ENCODE measurements at regions not wholly inside any gene's neighbourhood (a gene's known extent, or its start where the extent isn't known, plus 50 kb on each side); places are given as distances from the start of the nearest gene placed in this dataset.

DNA sequence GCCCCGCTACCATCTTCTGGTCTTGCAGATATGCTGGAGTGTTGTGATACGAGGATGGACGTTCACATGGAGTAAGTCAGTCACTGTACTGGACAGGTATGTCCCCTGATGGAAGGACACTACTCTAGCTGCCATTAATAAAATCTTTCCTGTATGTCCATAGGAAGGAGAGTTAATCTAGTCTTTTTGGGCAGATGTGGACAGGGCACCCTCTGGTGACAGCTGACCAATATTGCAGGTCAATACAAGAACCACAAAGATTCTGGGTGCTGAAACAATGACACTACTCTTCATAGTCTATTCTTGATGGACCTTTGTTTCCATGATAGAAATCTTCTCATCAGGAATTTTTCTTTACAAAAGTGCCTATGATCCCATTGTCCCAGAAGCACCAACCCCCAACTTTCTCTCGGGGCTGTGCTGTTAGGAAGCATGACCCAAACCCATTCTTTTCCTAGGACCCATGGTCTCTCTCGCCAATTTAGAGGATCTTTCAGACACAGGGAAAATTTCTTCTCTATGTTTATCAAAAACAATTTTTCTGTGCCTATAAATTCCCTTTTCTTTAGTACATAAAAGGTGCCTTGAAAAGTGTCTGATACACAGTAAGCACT, 376.9 kb downstream of the DTWD2 start:
- TF ChIP-seq, protein P1, sequence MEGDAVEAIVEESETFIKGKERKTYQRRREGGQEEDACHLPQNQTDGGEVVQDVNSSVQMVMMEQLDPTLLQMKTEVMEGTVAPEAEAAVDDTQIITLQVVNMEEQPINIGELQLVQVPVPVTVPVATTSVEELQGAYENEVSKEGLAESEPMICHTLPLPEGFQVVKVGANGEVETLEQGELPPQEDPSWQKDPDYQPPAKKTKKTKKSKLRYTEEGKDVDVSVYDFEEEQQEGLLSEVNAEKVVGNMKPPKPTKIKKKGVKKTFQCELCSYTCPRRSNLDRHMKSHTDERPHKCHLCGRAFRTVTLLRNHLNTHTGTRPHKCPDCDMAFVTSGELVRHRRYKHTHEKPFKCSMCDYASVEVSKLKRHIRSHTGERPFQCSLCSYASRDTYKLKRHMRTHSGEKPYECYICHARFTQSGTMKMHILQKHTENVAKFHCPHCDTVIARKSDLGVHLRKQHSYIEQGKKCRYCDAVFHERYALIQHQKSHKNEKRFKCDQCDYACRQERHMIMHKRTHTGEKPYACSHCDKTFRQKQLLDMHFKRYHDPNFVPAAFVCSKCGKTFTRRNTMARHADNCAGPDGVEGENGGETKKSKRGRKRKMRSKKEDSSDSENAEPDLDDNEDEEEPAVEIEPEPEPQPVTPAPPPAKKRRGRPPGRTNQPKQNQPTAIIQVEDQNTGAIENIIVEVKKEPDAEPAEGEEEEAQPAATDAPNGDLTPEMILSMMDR (conservative IDR thresholded peaks at IDR 0.05), result peak; percentile 62
- no peak for TF ChIP-seq EZH2 (IDR thresholded peaks at IDR 0.05; ENCODE audit: low read depth)
